Lung (tissue), 11 donors: ENCODE measurements at regions not wholly inside any gene's neighbourhood (a gene's known extent, or its start where the extent isn't known, plus 50 kb on each side); places are given as distances from the start of the nearest gene placed in this dataset.

ENCODE experiments used
- ATAC-seq: fragments of 200-7000 bp; cut with Tn5 transposase; one replicate; pipeline ENCODE4 v1.9.1; 2020; ENCODE audit warnings: moderate number of reproducible peaks; ENCODE audit not compliant: insufficient read depth, low FRiP score
- DNase-seq, 3 donors: peaks; one replicate each; pipeline ENCODE4 v3.0.0-alpha.2; 2013 to 2017
- H3K27ac ChIP-seq, 2 donors: one replicate each; pipeline ENCODE4 v1.5.1; 2013; ENCODE audit warnings: mild to moderate bottlenecking in 2 of 2, moderate library complexity in 2 of 2, control low read depth in 1 of 2, inconsistent platforms in 1 of 2, low read depth in 1 of 2, low read length in 1 of 2
- H3K27me3 ChIP-seq, 3 donors: one replicate each; pipeline ENCODE4 v1.5.1; 2013; ENCODE audit warnings: low read length in 2 of 3; ENCODE audit not compliant: control insufficient read depth in 3 of 3, insufficient read depth in 3 of 3
- H3K36me3 ChIP-seq, 4 donors: one replicate each; pipeline ENCODE4 v1.5.1; 2013; ENCODE audit warnings: low read length in 4 of 4, mild to moderate bottlenecking in 1 of 4, moderate library complexity in 1 of 4; ENCODE audit not compliant: control insufficient read depth in 4 of 4, insufficient read depth in 4 of 4
- H3K4me1 ChIP-seq, 5 donors: one replicate each; pipeline ENCODE4 v1.5.1; 2013; ENCODE audit warnings: low read length in 5 of 5, mild to moderate bottlenecking in 2 of 5, moderate library complexity in 1 of 5; ENCODE audit not compliant: control insufficient read depth in 5 of 5, insufficient read depth in 5 of 5
- H3K4me3 ChIP-seq: one replicate; pipeline ENCODE4 v1.5.1; 2013; ENCODE audit warnings: mild to moderate bottlenecking, control low read depth, moderate library complexity
- H3K9ac ChIP-seq, 2 donors: one replicate each; pipeline ENCODE4 v1.5.1; 2013; ENCODE audit warnings: low read length in 2 of 2, control low read depth in 1 of 2; ENCODE audit not compliant: insufficient read depth in 1 of 2
- H3K9me3 ChIP-seq, 4 donors: one replicate each; pipeline ENCODE4 v1.5.1; 2013; ENCODE audit warnings: low read length in 3 of 4, mild to moderate bottlenecking in 1 of 4, moderate library complexity in 1 of 4; ENCODE audit not compliant: control insufficient read depth in 4 of 4, insufficient read depth in 3 of 4
- CTCF ChIP-seq: IDR thresholded peaks from 2 replicates; pipeline ENCODE4 v1.5.1; 2012; ENCODE audit warnings: mild to moderate bottlenecking; ENCODE audit errors: control extremely low read depth, extremely low read depth
- WGBS, 2 donors: extraction: QIAGEN DNeasy Blood & Tissue Kit; methylation state at CpG; one replicate each; pipeline ENCODE4 v1.1.7; 2013; 5-methylcytosine and 5-hydroxymethylcytosine counted together
- donor health status: control.
- donor health status: control.
- donor health status: Bipolar disorder and iron deficiency.
- donor health status: healthy.
- donor health status: DM: yes; HTN: yes; CAD: no.

DNA sequence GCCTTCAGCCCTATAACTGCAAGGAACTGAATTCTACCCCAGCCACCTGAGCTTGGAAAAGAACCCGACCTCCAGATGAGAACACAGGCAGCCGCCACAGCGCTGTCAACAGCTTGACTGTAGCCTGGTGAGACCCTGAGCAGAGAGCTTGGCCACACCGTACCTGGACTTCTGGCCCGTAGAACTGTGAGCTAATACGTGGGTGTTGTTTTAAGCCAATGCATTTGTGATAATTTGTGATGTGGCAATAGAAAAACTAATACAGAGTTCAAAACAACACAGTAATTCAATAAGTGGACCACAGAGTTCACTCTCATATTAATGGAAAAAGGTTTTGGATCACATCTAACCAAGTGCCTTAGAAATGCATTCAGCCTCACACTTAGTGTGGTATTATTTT, 96.6 kb upstream of the TBL1X start:
- Histone ChIP-seq H3K4me1 (no peaks in the 10 kb centered on the region), H3K4me3 (no peak overlapping the region), H3K36me3 (no peaks in the 10 kb centered on the region), H3K27me3 (peaks cover 0 to 4% (median 0%) of the 10 kb centered on the region in 3 donors), H3K9ac (no peak overlapping the region), H3K27ac (no peak overlapping the region), H3K9me3 (no peaks in the 10 kb centered on the region)
- ATAC-seq = no peak
- TF ChIP-seq CTCF = no peak
- no peak for DNase-seq
- WGBS, 2 donors = 82 to 85% methylated on average over 4 to 6 of the region's 6 CpGs

DNA sequence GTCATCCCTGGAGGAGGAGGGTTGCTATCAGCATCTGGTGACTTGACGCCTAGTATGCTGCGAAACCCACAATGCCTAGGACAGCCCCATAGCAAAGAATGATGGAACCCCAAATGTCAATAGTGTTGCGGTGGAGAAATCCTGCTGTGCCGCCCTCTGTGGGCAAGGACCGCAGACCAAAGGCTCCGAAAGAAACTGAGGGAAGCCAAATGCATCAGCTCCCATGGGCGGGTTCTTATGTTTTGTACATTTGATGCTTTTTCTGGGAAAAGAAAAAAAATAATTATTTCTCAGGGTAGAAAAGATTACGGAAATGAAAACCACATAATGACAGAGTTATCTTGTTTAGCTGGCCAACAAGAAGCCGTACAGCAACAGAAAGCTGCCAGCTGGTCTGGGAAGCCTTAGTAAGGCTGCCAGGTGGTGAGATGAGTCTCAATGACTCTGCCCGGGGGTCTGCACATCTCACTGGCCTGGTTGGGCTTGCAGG, 95.0 kb upstream of the TBL1X start:
- no peaks in the 10 kb centered on the region for H3K36me3 ChIP-seq
- 66 to 77% methylated on average over 10 of the region's 10 CpGs for WGBS, 2 donors
- no peak overlapping the region for H3K9ac ChIP-seq
- DNase-seq = no peak
- H3K9me3 ChIP-seq = no peaks in the 10 kb centered on the region
- H3K27me3 ChIP-seq = peaks cover 0 to 4% (median 0%) of the 10 kb centered on the region in 3 donors
- no peak for TF ChIP-seq CTCF
- H3K4me1 ChIP-seq = no peaks in the 10 kb centered on the region
- no peak overlapping the region for H3K27ac ChIP-seq
- no peak overlapping the region for H3K4me3 ChIP-seq
- no peak for ATAC-seq

- DNase-seq = peak in 1 of 3 donors; percentile 32
- 44 to 68% methylated on average over 5 of the region's 5 CpGs for WGBS, 2 donors
- Histone ChIP-seq H3K36me3 (no peaks in the 10 kb centered on the region), H3K27ac (no peak overlapping the region), H3K4me3 (no peak overlapping the region), H3K27me3 (no peaks in the 10 kb centered on the region), H3K9ac (no peak overlapping the region), H3K4me1 (no peaks in the 10 kb centered on the region), H3K9me3 (no peaks in the 10 kb centered on the region)
- ATAC-seq = no peak
- TF ChIP-seq CTCF = no peak
These were observed 94.0 kb upstream of the TBL1X start for GRCh38 chrX:9370893-9371292.

GRCh38 chrX:9372866-9373265, 92.0 kb upstream of the TBL1X start:
- no peaks in the 10 kb centered on the region for H3K4me1 ChIP-seq
- TF ChIP-seq CTCF = no peak
- no peak overlapping the region for H3K4me3 ChIP-seq
- peaks cover 0 to 6% (median 0%) of the 10 kb centered on the region in 3 donors for H3K27me3 ChIP-seq
- 85 to 97% methylated on average over 11 of the region's 11 CpGs for WGBS, 2 donors
- H3K27ac ChIP-seq = no peak overlapping the region
- no peak for DNase-seq
- H3K36me3 ChIP-seq = no peaks in the 10 kb centered on the region
- H3K9me3 ChIP-seq = no peaks in the 10 kb centered on the region
- no peak overlapping the region for H3K9ac ChIP-seq
- ATAC-seq = no peak
